GM18873 (cell line): ENCODE measurements at regions not wholly inside any gene's neighbourhood (a gene's known extent, or its start where the extent isn't known, plus 50 kb on each side); places are given as distances from the start of the nearest gene placed in this dataset.
A peak's percentile ranks its signal among the peaks of the same experiment; 100 is the strongest.

ENCODE experiments used
- ATAC-seq: cut with Tn5 transposase; IDR thresholded peaks from one replicate; pipeline ENCODE4 v1.9.1; 2021; ENCODE audit warnings: mild to moderate bottlenecking, moderate library complexity, moderate number of reproducible peaks; ENCODE audit not compliant: unreplicated experiment, low FRiP score

GRCh38 chr4:140809676-140810075 is 53.5 kb upstream of the TBC1D9 start:
- no peak for ATAC-seq

DNA sequence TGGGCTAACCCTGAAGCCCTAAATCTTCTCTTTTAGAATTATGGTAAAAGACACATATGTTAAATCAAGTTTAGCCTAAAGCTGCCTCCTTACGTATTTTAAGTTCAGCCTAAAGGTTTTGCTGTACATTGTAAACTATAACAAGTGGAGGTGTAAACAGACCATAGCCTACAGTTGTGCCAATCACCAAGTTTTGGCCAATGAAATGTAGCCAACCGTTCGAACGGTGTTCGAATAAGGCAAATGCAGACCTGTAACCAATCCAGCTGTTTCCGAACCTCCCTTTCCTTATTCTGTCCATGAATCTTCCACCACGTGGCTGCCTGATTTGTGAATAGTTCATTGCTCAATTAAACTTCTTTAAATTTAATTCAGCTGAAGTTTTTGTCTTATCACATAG is 52.1 kb upstream of the TBC1D9 start:
- ATAC-seq = no peak

- ATAC-seq = peak; percentile 75
Observed at GRCh38 chr4:140807491-140808252, 51.5 kb upstream of the TBC1D9 start.

DNA sequence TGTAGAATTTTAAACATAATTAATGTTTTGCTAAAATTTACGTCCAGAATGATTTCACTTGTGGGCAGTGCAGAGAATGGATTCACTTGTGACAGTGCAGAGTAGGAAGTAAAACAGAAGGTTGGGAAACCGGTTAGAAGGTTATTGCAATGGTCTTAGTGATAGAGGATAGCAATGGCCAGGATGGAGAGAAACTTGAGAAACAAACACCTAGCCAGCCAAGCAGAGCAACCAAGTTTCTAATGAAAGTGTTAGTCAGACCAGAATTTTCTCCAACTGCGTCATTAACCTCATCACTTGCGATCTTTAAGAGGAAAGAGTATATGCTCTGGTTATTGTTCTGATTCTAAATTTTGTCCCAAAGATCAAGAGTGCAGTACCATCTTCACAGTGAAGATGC is 50.0 kb upstream of the TBC1D9 start:
- ATAC-seq = peak; percentile 75
